PFSK-1 (cell line): ENCODE measurements at regions not wholly inside any gene's neighbourhood (a gene's known extent, or its start where the extent isn't known, plus 50 kb on each side); places are given as distances from the start of the nearest gene placed in this dataset.

Experiments
- POLR2AphosphoS5 ChIP-seq: IDR thresholded peaks from 2 replicates; pipeline ENCODE4 v1.6.1; 2012; ENCODE audit warnings: low read depth, mild to moderate bottlenecking, control low read depth, low read length, moderate library complexity
- SIN3A ChIP-seq: IDR thresholded peaks from 2 replicates; pipeline ENCODE4 v1.6.1; 2012; ENCODE audit warnings: mild to moderate bottlenecking, low read length, moderate library complexity, borderline replicate concordance; ENCODE audit not compliant: insufficient read depth
- TAF1 ChIP-seq: IDR thresholded peaks from 2 replicates; pipeline ENCODE4 v1.6.1; 2012; ENCODE audit warnings: low read length, control low read depth, borderline replicate concordance; ENCODE audit not compliant: insufficient read depth
- TF ChIP-seq, protein P1 (sequence below), 2 experiments: IDR thresholded peaks; 2 replicates each; pipeline versions ENCODE4 v1.6.1 to v1.8.0; 2011 to 2012; ENCODE audit warnings: low read depth in 2 of 2, low read length in 2 of 2, control low read depth in 1 of 2, inconsistent platforms in 1 of 2, mild to moderate bottlenecking in 1 of 2, moderate library complexity in 1 of 2; ENCODE audit not compliant: insufficient read depth in 1 of 2

DNA sequence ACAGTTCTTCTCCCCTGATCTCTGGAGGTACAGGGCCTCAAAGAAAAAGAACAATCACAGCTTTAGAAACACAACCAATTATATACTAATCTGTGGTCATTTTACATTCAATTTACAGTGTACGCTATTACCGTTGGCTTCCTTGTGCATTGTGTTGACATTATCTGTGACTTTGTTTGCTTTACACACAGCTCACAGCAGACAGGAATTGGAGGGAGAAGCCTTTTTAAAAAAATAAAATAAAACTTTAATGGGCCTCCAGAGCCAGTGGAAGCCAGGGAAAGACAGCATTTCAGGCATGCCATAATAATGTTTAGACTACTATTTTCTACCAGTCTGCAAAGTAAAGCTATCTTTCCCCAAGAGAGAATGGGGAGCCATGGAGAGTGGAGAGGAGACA, 179.0 kb upstream of the ADO start:
- TF ChIP-seq POLR2AphosphoS5 (no peak), TAF1 (no peak), SIN3A (no peak)
- TF ChIP-seq, protein P1, sequence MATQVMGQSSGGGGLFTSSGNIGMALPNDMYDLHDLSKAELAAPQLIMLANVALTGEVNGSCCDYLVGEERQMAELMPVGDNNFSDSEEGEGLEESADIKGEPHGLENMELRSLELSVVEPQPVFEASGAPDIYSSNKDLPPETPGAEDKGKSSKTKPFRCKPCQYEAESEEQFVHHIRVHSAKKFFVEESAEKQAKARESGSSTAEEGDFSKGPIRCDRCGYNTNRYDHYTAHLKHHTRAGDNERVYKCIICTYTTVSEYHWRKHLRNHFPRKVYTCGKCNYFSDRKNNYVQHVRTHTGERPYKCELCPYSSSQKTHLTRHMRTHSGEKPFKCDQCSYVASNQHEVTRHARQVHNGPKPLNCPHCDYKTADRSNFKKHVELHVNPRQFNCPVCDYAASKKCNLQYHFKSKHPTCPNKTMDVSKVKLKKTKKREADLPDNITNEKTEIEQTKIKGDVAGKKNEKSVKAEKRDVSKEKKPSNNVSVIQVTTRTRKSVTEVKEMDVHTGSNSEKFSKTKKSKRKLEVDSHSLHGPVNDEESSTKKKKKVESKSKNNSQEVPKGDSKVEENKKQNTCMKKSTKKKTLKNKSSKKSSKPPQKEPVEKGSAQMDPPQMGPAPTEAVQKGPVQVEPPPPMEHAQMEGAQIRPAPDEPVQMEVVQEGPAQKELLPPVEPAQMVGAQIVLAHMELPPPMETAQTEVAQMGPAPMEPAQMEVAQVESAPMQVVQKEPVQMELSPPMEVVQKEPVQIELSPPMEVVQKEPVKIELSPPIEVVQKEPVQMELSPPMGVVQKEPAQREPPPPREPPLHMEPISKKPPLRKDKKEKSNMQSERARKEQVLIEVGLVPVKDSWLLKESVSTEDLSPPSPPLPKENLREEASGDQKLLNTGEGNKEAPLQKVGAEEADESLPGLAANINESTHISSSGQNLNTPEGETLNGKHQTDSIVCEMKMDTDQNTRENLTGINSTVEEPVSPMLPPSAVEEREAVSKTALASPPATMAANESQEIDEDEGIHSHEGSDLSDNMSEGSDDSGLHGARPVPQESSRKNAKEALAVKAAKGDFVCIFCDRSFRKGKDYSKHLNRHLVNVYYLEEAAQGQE (IDR thresholded peaks at IDR 0.05; ENCODE audit: insufficient read depth in 1 of 2, low read depth in 2 of 2, low read length in 2 of 2): no peak
